GM19395 (cell line): ENCODE measurements at regions not wholly inside any gene's neighbourhood (a gene's known extent, or its start where the extent isn't known, plus 50 kb on each side); places are given as distances from the start of the nearest gene placed in this dataset.

Experiments used
- ATAC-seq: cut with Tn5 transposase; IDR thresholded peaks from one replicate; pipeline ENCODE4 v1.9.1; 2021; ENCODE audit warnings: mild to moderate bottlenecking, moderate library complexity; ENCODE audit not compliant: unreplicated experiment

DNA sequence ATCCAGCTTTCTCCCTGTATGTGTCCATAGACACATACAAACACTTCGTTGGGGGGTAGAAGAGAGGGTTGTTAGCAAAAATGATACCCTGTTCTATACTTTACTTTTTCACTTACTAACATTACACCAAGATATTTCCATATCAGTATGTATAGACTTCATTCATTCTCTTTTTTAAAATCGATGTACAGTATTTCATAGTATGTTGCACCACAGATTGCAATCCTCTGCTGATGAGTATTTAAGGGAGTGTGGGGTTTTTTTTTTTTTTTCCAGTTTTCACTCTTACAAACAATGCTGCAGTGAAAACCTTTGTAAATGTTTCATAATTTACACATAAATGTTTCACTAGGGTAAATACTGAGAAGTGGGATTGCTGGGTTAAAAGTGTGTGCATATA is 402.3 kb downstream of the LRATD1 start:
- no peak for ATAC-seq

DNA sequence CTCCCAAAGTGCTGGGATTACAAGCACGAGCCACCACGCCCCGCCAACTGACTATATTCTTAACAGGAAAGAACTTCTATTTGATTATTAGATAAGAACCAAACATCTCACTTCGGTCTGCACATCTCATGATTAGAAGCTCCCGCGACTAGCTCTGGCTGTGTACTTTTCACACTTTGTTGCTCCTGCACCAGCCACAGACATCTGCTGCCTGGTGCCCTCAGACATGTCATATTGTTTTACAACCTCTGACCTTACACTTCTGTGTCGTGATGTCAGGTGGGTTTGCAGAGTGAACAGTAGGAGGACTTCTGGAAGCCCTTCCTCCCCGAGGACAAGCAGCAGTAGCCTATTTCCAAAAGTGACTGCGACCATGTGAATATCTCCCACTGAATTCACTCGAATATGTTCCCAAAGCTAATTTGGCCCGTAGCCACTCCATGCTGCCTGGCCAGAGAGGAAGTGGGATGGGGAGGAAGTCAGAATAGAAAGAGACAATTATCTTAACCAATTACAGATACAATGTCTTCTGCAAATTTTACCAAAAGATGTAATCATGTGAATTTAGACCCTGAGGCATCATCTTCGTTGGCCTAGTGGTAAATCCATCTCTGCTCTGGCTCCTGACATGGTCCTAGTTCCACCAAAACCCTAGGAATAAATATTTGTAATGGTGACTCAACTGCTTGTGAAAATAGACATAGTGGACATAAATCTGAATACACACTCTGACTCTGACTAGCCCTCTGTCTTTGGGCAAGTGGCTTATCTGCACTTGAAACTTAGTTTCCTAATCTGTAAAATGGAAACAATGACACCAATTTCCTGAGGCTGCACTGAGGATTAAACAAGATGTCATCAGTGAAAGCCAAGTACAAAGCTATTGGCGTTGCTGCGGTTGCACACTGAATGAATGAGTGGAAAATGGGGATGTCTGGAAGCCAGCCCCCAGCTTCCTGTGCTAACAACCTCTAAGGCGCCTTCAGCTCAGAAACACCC is 406.1 kb downstream of the LRATD1 start:
- ATAC-seq = no peak

DNA sequence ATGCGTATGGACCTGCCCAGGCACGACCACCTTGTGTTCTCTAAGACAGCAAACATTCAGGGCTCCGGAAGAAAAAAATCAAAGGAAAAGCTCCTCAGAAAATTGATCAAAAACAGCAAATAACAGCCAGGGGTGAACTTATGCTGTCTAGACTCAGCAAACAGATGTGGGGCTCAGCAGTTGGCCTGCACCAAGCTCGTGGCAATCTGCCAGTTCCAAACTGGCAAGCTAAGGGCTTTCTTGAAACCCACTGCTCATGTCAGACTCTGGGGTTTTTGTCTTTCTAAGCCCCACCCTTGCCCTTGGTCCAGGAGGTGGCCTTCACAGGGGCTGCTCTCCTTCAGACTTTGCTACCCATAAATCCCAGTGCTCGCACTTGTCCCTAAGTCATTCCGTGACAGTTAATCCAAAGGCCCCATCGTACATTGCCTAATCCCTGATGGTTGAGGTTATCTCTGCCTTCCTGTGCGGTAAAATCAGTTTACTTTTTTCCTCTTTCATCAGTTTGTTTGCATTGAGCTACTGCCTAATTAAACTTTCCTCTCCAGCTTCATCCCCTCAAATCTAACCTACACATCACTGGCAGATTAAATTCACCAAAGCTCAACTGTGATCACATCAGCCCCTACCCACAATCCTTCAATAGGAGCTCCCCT is 408.0 kb downstream of the LRATD1 start:
- no peak for ATAC-seq

DNA sequence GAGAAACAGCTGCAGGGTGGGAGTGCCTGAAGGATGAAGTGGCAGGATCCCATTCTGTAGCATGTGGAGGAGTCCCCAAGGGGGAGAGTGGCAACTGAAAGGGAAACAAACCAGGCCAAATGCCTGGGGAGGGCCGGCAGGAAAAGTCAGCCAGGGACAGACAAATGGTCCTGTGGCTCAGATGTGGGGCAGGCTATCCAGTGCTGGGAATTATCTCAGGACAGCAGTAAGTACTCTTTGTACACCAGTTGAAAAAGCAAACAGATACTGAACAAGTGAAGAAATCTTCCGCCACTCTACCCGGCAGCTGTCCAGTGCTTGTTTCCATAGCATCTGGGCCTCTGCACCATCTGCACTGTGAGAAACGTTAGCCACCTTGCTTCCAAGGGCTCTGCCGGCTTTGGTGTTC is 408.9 kb downstream of the LRATD1 start:
- ATAC-seq = no peak

DNA sequence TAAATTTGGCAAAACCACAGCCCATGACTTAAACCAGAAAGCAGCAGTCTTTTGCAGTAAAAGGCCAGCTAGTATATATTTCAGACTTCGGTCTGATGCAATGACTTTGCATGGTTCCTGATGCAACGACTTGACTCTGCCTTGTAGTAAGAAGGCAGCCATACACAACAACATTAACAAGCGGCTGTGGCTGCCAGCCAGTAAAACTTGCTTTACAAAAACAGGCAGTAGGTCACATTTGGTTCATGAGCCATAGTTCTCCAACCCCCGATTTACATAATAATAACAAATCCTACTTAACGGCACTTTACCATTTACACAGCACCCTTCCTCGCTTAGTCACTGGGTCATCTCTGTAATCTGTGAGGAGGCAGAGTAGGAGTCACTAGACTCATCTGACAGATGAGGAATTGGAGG is 410.3 kb downstream of the LRATD1 start:
- ATAC-seq = no peak

DNA sequence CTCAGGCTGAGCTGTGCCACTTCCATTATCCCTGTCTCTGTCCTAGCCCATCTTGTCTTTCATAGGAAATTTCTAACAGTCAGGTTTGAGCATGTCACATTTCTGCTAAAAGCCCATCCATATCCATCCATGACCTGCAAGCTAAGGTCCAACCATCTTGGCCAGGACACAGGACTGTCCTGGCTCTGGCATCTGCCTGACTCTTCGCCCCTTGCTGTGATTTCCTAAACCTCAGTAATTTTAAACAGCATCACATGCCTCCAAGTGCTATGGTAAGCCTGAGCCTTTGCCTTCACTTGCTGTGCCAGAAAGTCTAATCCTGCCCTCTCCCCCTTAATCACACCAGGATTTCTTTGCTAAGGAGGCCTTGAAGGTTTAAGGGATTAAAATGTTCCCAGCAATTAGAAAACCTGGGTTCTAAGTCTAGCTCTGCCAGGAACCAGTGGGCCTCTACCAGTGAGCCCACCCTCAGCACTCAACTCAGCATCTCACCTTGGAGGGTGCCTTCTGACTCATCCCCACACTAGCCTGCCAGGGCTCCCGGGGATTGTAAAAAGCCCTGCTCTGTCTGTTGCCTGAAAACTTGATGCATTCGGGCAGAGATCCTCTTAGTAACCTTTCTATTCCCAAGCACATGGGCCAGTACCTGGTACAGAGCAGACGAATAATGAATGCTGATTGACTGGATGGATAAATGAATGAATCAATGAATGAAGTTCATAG is 411.0 kb downstream of the LRATD1 start:
- ATAC-seq = no peak

DNA sequence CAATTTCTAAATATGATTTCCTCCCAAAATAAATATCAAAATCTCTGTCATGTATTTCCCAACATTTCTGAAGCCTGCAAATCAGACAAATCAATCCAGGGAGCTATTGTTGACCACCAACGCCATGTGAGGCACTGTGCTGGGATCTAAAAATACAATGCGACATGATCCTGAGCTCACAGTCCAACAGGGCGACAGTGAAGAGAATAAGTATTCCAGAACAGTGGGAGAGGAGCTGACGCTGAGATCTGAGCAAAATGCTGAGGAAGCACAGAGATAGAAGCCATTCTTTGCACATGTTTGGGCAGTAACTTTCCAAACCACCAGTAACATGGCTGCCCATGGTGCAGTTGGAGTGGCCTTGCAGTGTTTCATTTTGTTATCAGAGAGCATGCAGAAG is 412.5 kb downstream of the LRATD1 start:
- no peak for ATAC-seq

DNA sequence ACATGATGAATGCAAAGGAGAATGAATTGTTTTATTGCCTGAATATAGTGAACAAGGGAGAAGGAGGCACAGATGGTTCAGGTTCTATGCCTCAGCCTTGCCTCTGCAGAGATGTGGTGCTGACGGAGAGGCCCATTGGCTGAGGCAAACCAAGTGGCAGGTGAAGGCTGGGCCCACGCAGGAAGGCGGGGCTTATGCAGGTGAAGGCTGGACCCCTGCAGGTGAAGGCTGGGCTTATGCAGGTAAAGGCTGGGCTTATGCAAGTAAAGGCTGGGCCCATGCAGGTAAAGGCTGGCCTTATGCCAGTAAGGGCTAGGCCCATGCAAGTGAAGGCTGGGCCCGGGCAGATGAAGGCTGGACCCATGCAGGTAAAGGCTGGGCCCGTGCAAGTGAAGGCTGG is 414.7 kb downstream of the LRATD1 start:
- ATAC-seq = no peak

DNA sequence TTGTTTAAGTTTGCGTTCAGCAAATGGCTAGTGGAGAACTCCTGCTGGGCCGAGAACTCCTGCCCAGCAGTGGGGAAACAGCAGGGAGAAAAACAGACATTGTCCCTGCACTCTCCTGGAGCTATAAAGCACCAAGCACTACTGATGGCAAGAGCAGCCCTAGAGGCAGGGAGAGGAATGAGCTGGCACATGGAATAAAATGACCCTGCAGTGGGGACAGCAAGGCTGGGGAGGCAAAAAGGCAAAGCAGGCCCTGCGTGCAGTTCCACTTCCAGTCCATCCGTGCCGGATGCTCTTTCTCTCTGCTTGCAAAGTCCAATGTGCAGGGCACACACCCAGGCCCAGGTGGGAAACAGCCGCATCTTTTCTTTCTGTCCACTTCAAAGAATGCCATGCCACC is 415.5 kb downstream of the LRATD1 start:
- no peak for ATAC-seq

DNA sequence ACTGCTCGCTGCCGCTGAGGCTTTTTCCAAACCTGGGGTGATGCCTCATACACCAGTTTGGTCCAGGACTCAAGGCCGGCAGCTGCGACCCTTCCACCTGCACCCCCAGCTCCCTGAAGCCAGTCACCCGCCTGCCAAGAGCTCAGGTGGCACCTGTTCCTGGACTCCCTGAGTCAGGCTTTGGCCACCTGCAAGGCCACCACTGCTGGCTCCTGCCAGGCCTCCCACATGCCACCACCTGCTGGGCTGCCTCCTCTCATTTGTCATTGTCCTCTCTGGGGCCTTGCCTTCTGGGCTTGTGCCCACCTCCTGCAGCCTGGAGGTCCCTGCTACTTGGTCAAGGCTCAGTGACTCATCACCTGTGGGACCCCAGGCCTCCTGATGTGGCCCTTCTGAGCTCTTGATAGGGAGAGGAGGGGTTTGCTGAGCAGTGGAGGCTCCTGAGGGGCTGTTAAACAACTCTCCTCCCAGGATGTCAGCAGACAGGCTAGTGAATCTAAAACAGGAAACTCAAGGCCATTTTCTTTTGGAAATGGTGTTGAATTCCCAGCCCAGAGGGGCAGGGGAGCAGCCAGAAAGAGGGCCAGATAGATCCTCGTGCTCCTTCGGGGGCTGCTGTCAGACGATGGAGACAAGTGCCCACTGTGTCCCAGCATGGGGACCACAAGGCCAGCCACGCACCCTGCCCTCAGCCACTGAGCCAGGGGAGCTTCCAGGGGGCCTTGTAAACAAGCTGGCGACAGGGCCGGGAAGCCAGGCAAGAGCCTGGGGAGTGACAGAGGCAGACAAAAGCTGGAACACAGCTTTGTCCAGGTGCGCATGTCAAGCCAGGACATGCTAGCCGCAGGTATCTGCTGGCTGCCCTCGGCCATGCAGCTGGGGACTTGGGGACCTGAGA is 416.8 kb downstream of the LRATD1 start:
- ATAC-seq = no peak

DNA sequence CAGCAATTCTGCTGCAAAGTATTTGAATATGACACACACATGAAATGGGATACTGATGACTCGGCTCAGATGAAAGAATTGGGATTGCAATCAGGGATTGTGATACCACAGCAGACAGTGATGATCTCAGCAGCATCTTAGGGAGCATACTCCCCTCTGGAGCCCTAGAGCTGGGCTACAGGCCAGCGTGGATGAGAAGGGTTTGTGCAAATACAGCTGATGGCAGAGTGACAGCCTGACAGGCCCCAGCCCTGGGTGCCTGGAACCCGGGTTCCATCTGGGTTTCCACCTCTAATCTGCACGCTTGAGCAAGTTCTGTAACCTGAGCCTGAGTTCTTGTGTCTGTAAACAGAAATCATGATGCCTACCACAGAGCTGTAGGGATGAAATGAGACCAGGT is 418.0 kb downstream of the LRATD1 start:
- no peak for ATAC-seq

DNA sequence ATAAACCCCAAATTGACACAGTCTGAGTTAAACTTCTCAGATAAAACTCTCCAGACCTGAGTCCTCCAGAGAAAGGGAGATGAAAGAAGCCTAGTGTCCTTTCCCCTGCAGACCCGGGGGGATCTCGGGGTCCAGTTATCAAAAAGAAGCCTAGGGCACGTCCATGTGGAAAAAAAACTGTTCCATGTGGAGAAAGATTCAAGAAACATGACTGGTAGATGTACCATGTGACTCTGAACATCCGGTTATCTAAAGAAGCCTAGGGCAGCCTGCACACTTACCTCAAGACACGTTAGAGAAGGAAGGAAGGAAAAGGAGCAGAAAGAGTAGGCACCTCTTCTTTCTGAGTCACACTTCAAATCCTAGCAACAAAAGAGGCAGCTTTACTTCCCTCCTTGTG is 421.0 kb downstream of the LRATD1 start:
- no peak for ATAC-seq

DNA sequence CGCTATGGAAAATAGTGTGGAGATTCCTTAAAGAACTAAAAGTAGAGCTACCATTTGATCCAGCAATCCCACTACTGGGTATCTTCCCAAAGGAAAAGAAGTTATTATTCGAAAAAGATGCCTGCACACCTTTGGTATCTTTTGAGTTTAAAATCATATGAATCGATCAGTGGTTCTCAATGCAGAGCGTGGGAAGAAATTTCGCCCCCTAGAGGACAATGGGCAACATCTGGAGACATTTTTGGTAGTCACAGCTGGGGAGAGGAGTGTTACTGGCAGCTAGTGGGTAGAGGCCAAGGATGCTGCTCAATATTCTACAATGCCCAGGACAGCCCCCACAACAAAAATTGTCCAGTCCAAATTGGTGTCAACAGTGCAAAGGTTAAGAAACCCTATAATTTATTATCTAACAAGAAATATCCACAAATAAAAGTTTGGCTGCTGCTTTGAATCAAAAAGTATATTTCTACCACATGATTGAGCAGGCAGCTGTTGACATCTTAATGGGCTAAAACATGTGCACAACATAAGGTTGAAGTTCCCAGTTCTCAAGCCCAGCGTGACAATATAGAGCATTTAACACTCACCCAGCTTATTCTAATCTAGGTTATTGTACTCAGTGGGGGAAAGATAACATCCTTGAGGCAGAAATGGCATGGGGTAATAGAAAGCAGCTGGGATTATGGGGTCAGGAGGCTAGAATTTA is 425.7 kb downstream of the LRATD1 start:
- ATAC-seq = peak; percentile 86

DNA sequence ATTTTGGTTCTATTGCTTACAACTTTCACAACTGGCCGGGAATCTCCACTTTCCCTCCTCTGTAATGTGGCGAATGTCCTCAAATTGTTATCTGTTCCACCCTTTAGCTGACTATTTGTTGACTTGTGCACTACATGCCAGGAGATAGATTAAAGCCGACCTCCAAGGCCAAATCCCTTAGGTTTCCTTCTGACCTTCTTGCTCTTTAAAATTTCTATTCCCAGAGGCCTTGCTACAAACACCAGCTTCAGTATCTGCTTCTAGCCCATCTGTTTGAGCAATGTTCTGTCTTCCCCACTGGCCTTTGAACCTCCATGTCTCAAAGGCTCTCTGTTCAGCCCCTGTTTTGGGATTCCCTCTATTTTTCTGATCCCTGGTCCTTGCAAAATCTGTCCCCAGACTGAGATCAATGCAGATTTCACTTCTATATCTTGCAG is 426.2 kb downstream of the LRATD1 start:
- no peak for ATAC-seq

DNA sequence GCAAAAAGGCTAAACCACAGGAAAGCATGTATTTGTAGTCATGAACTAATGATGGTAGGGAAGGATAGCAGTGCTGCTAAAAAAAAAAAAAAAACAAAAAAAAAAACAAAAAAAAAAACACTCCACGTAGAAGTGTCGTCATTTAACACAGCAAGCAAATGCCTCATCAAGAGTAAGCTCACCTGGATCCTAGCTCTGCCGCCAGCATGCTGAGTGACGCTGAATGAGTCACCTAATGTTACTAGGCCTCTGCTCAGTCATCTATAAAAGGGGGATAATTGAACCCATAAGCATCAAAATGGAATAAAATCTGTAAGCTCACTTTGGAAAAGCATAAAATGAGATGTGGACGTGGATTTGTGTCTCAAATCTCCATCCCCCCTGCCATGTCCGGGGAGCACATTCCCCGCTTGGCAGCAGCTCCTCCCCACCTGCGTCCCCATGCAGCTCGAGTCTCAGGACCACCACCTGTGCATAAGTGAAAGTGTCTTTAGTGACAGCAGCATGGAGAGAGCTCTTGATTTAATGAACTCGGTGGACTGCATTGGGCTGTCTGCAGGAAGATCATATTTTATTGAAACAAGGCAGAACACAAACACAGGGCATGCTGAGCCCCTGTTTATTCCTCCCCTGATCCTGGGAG is 427.5 kb downstream of the LRATD1 start:
- ATAC-seq = no peak

DNA sequence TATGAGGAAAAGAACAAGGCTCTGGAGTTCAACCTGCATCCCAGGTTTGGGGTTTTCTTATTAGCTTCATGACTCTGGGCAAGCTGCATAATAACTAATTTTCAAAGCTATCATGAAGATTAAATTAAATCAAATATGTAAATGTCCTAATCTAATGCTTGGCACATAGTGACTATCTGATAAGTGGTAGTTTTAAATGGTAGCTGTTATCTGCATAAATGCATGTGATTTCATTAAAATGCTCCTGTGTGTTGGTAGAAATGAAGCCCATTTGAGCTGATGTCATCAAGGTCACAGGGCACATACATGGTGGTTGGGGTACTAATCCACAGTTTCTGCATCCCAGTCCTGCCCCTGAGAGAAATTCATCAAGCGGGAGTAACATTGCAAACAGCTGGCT is 428.8 kb downstream of the LRATD1 start:
- ATAC-seq = no peak

DNA sequence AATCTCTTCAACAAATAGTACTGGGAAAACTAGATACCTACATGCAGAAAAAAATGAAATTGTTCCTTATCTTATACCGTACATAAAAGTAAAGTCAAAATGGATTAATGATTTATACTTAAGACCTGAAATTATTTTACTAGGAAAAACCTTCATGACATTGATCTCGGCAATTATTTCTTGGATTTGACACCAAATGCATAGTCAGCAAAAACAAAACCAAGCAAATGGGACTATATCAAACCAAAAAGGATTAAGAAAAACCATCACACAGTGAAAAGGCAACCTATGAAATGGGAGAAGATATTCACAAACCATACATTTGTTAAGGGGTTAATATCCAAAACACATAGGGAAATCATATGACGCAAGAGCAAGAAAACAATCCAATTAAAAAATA is 433.6 kb downstream of the LRATD1 start:
- no peak for ATAC-seq

DNA sequence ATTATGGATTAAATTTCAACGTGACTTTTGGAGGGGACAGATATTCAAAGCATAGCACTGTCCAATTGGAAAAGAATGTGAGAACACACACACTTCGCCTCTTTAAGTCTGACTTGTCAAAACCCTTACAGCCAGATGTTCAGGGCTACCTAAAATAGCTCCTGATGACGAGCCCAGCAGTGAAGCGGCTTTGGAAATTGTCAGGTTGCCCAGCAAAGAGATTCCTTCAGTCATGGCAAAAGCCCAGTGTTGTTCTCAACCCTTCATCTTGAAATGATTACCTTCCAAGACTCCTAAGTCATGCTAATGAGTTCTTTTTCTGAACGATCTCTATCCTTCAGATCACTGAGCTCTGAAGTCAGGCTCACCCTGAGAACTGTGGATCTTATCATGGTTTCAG is 436.6 kb downstream of the LRATD1 start:
- no peak for ATAC-seq

DNA sequence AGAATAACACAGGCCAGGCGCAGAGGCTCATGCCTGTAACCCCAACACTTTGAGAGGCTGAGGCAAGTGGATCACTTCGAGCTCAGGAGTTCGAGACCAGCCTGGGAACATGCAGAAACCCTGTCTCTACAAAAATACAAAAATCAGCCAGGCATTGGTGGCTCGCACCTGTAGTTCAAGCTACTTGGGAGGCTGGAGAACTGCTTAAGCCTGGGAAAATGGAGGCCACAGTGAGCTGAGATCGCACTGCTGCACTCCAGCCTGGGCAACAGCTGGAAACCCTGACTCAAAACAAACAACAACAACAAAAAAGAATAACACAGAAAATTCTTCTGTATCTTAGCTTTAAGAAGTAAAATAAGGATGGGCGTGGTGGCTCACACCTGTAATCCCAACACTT is 440.3 kb downstream of the LRATD1 start:
- no peak for ATAC-seq
